ENCODE measurements at regions not wholly inside any gene's neighbourhood (a gene's known extent, or its start where the extent isn't known, plus 50 kb on each side); places are given as distances from the start of the nearest gene placed in this dataset.

DNA sequence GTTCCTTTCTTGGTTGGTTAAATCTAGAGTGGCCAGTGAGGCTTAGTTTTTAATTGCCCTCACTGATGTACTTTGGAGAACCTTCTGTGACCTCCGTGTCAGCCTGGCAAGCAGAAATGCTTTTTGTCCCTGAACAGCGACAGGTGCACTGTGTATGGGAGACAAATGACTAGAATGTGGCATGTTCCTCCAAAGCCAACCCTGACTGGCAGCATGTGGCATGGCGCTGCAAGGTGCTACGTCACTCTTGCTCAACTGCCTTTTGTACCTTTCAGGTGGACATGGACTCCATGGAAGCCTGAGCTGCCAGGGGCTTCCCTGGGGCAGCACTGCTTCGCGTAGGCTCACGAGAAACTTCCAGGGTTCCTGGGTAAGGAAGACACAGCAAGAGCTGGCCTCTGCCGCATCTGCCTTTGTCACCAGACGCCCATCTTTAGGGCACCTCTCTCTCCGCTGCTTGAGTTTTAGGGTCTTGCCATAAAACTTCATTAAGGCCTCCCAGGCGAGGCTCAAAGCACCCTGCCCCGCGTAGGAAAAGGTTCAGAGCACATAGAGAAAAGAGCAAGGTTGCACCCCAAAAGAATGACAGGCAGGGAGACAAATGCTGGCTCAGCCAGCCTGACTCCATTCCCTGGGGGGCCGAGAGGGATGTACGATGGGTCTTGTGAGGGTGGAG lies 167.1 kb upstream of the SOX1 start:
- H3K27ac ChIP-seq (replicated peaks in 1 of 4) = no peak overlapping the region
- TF ChIP-seq POLR2A (IDR thresholded peaks at IDR 0.05; ENCODE audit: low read depth) (no peak), POLR2AphosphoS5 (IDR thresholded peaks at IDR 0.05) (no peak), CTCF (IDR thresholded peaks at IDR 0.05) (no peak), EP300 (IDR thresholded peaks at IDR 0.05) (no peak)
- no peak overlapping the region for H3K4me3 ChIP-seq
- no peaks in the 10 kb centered on the region for H3K9me3 ChIP-seq
- peaks cover 0 to 61% (median 0%) of the 10 kb centered on the region in 4 donors for H3K27me3 ChIP-seq
- H3K36me3 ChIP-seq = no peaks in the 10 kb centered on the region
- no peaks in the 10 kb centered on the region for H3K4me1 ChIP-seq
- WGBS = 84% methylated on average over 15 of the region's 15 CpGs
- DNase-seq (ENCODE audit: extremely low spot score) = no peak
- intact Hi-C loops (cut with DNase I) = no loop called here

DNA sequence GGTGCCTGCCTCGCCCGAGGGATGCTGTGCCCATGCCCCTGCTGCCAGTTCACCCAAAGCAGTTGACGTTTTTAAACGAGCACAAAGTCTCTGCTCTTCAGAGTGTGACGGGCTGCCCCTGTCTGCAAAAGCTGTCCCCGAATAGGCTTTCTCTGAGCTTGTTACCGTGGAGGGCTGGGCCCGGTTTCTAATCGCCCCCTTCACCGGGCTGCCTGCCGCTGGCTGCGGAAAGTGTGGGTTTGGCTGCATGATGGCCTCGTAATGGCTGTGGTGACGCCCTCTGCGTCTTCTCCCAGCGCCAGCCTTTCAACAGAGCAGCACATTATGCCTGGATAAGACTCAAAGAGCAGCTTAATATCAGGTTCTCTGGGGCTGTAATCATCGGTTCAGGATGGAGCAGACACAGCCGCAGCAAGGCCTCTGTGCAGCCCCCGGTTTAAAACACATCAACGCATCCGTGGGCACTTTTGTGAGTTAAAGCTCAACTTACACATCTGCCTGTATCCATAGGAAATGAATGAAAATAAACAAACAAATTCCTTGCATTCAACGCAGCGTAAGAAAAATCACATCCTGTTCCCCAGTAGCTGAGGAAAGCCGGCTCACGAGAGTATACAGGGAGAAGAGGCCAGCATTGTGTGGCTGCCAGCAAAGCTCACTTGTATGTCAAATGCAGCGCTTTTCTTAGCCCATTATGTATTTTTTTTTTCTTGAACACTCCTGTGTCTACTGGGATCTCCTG lies 166.4 kb upstream of the SOX1 start:
- Histone ChIP-seq H3K27ac (replicated peaks in 1 of 4) (no peak overlapping the region), H3K27me3 (peaks cover 0 to 59% (median 0%) of the 10 kb centered on the region in 4 donors), H3K4me3 (no peak overlapping the region), H3K9me3 (no peaks in the 10 kb centered on the region), H3K36me3 (no peaks in the 10 kb centered on the region), H3K4me1 (no peaks in the 10 kb centered on the region)
- intact Hi-C loops (cut with DNase I) = no loop called here
- 65% methylated on average over 26 of the region's 26 CpGs for WGBS
- TF ChIP-seq CTCF (IDR thresholded peaks at IDR 0.05) (no peak), POLR2AphosphoS5 (IDR thresholded peaks at IDR 0.05) (no peak), EP300 (IDR thresholded peaks at IDR 0.05) (no peak), POLR2A (IDR thresholded peaks at IDR 0.05; ENCODE audit: low read depth) (no peak)
- peak; percentile 79 for DNase-seq (ENCODE audit: extremely low spot score)

DNA sequence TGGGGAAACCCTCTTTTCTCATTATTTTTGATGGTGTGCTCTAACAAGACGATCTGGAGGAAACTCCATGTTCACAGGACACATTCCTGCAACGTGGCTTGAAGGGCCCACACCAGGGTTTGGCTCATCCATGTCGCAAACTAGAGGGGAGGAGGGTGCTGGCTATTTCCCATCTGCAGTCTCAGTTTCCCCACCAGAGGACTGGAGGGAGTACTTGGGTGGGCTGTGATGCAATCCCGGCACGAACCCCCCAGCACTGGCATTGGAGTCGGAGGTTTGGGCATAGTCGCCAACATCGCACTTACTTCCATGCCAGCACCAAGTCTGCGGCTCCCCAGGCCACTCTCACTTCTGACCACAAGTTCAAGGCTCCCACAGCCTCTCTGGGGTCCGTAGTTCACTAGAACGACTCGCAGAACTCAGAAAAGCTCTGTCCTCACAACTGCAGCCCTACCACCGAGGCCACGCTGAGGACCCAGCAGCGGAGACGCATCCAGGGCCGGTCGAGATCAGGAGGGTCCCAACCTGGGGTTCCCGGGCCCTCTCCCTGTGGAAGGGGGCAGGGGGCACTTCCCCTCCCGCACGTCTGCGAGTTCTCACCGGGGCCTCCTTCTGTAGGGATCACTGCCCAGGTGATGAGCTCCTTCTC lies 165.6 kb upstream of the SOX1 start:
- Histone ChIP-seq H3K27ac (replicated peaks in 1 of 4) (no peak overlapping the region), H3K4me3 (no peak overlapping the region), H3K9me3 (no peaks in the 10 kb centered on the region), H3K27me3 (peaks cover 0 to 53% (median 0%) of the 10 kb centered on the region in 4 donors), H3K4me1 (no peaks in the 10 kb centered on the region), H3K36me3 (no peaks in the 10 kb centered on the region)
- 79% methylated on average over 10 of the region's 23 CpGs for WGBS
- TF ChIP-seq POLR2AphosphoS5 (IDR thresholded peaks at IDR 0.05) = no peak
- no peak for TF ChIP-seq EP300 (IDR thresholded peaks at IDR 0.05)
- TF ChIP-seq CTCF (IDR thresholded peaks at IDR 0.05) = no peak
- no peak for TF ChIP-seq POLR2A (IDR thresholded peaks at IDR 0.05; ENCODE audit: low read depth)
- intact Hi-C loops (cut with DNase I) = no loop called here
- peak; percentile 86 for DNase-seq (ENCODE audit: extremely low spot score)

GRCh38 chr13:111902726-111903125 lies 164.2 kb upstream of the SOX1 start:
- peaks cover 0 to 42% (median 0%) of the 10 kb centered on the region in 4 donors for H3K27me3 ChIP-seq
- H3K4me1 ChIP-seq = no peaks in the 10 kb centered on the region
- 86% methylated on average over 10 of the region's 10 CpGs for WGBS
- intact Hi-C loops (cut with DNase I) = no loop called here
- H3K36me3 ChIP-seq = no peaks in the 10 kb centered on the region
- H3K9me3 ChIP-seq = no peaks in the 10 kb centered on the region
- no peak overlapping the region for H3K4me3 ChIP-seq
- H3K27ac ChIP-seq (replicated peaks in 1 of 4) = no peak overlapping the region
- DNase-seq (ENCODE audit: extremely low spot score) = peak; percentile 62
- TF ChIP-seq EP300 (IDR thresholded peaks at IDR 0.05) (no peak), POLR2AphosphoS5 (IDR thresholded peaks at IDR 0.05) (no peak), POLR2A (IDR thresholded peaks at IDR 0.05; ENCODE audit: low read depth) (no peak), CTCF (IDR thresholded peaks at IDR 0.05) (no peak)

Data from esophagus muscularis mucosa (tissue), 4 donors.